Kidney glomerular epithelial cell (primary cell): ENCODE measurements at regions not wholly inside any gene's neighbourhood (a gene's known extent, or its start where the extent isn't known, plus 50 kb on each side); places are given as distances from the start of the nearest gene placed in this dataset.
A peak's percentile ranks its signal among the peaks of the same experiment; 100 is the strongest.
"Not testable (repeated sequence)": the region's sequence is repeated elsewhere in the genome, so short reads cannot be mapped to it uniquely, and the experiment has no call there.

ENCODE experiments used
- DNase-seq: peaks from one replicate; lab custom pipeline; 2025; lab: John Stamatoyannopoulos, UW

DNA sequence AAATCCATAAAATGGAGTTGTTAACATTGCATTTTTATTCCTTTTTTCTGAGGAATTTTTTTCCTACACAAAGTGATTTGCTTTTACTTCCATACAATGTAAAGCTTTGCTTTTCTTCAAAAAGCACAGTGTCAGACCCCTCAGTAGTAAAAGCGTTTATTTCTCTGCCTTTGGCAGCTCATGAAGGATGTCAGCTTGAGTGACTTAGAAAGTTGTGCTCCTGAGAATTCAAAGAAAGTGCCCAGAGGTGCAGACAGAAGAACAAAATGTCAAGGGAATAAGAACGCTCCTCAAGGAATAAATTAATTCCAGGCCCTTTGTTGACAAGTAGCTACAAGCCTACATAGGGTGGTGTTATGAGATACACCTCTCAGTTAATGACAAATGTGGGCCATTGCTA, 369.3 kb upstream of the ADARB2 start:
- DNase-seq = no peak

DNA sequence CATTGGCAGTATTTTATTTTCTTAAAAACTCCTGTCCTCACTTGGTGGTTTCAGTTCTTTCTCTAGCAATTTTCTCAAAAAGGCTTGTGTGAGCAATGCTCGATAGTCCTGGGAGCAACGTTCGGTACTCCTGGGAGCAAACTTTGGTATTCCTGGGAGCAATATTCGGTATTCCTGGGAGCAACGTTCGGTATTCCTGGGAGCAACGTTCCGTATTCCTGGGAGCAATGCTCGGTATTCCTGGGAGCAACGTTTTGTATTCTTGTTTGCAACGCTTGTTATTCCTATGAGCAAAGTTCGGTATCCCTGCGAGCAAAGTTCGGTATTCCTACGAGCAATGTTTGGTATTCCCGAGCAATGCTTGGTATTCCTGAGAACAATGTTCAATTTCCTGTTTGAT, 362.0 kb upstream of the ADARB2 start:
- DNase-seq = no peak

DNA sequence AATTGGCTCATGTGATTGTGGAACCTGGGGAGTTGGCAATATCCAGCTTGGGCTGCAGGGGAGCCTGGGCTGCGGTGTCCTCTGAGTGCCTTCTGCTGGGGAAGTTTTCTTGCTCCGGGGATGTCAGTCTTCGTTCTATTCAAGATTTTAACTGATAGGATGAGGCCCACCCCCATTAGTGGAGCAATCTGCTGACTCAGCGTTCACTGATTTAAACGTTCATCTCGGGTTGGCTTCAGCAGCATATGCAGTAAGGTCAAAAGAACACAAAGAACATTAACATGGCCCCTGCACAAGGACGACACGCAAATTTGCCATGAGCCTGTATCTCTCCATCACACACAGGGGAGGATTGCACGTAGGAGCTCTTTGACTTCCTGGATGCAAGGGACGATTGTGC, 360.6 kb upstream of the ADARB2 start:
- no peak for DNase-seq

DNA sequence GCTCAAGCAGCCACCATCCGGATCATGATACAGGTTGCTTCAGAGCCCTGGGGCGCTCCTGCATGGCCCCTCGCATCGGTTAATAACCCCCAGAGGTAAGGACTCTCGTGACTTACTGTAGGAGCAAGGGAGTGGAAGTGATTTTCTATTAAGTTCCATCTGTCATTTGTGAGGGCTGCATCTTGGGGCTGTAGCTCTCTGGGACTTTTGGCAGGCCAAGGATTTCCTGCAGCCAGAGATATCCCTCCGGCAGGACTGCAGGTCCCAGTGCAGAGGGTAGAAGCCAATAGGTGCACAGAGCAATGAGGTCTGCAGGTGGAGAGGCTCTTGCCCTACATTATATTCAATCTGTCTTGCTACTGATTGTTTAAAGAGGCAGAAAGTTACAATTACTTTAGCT, 356.8 kb upstream of the ADARB2 start:
- no peak for DNase-seq

DNA sequence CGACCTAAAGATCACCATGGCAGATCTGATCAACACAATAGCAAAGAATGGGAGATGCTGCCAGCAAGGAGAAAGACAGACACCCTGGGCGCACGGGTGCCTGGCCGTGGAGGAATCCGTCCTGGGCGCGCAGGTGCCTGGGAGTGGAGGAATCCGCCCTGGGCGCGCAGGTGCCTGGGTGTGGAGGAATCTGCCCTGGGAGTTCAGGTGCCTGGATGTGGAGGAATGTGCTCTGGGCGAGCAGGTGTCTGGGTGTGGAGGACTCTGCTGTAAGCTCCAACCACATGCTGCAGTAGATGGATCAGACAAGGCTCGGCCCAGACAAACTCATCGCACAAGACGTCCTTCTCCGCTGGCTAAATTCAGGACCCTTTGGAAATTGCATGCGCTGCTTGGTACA, 346.3 kb upstream of the ADARB2 start:
- no peak for DNase-seq

DNA sequence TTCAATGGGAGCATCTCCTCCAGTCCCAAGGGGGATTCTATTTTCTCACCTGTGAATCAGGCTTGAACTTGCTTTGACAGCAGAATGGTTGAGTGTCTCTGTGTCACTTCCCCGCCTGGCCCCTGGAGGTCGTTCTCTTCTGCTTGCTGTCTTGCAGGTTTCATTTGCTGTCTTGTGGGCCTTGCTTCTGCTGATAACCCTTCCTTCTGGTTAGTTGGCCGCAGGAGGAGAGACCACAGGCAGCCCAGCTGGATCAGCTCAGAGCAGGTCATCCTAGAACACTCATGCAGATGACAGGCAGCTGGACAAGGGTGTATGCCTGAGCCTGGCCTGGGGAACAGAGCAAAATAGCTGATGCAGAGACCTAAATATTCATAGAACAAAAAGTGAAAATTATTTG, 344.2 kb upstream of the ADARB2 start:
- DNase-seq = no peak

DNA sequence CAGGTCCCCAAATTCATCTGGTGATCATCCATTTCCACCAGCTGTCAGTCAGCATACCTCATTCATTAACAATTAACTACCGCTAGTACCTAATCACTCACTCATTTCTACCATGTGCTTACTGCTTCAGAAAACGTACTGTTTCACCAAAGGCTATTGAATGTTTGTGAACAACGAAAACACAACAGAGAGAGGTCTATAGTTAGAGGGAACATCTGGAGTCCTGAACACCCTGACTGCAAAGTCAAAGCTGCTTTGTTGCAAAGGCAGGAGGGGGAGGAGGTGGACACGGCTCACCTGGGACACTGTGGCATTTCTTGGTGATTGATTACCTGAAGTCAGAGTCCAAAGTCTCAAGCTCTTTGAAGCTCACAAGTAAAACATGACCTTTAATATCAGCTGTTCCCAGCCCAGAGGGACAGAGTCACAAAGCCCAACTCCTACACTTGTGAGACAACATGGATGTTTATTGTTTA, 342.3 kb upstream of the ADARB2 start:
- peak; percentile 59 for DNase-seq

DNA sequence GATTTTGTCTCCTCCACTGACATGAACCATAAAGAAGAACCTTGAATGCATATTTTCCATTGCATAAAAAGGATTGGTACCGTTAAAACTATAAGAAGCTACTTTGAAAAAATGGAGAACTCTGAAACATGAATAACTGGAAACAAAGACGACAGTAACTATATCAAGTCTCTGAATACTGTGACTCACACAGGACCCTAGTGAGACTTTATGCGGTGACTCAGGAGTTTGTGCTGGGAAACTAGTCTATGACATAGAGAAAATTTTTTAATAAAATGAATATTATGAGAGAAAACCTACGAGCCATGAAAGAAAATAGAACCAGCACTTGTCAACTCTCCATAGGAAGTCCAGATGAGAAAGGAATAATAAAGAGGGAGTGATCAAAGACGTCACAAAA, 339.9 kb upstream of the ADARB2 start:
- peak; percentile 32 for DNase-seq

DNA sequence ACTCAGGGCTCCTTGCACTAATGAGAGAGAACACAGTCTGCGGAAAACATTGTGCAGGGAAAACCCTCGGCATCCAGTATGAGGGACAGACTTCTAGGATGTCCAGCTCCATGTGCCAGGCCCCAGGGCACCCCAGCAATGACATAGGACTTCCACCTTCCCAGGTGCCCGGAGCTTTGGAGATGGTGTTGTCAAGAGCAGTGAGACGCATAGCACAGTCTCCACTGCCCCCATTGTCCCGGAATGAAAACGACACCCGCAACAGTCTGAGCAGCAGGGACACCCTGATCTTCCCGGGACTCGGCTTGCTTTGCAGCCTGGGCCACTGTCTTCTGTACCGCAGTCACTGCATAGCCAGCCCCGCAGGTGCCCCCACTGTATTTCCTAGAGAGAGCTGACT, 339.2 kb upstream of the ADARB2 start:
- DNase-seq = no peak

DNA sequence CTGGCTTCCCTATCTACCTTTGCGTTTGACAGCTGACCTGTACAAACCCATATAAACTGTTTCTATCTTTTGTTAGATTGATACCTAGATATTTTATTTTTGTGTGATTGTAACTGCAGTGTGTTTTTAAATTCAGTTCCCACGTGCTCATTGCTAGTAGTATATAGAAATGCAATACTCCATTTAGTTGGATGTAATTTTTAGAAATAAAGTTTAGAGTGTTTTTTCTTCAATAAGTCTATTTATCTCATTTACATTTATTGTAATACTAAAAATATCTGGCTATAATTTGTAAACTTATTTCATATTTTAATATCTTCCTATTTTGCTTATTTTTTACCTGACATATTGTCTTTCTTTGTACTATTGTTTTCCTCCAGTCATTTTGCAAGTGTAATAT, 329.7 kb upstream of the ADARB2 start:
- DNase-seq = no peak

DNA sequence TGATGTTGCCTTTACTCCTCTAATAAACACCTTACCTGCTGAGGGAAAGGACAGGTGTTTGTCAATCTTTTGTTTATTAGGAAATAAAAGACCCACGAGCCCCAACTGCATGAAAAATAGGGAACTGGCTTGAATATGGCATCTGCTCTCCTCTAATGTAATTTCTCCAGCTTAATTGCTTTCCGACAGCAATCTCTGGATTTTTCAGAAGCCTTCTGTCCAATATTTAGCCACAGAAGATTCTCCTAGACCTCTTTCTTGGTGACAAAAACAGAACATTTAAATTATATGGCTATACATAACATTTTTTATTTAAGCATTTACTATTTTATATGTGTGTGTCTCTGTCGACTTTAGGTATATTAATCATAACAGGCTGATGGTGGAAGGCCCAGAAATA, 317.4 kb upstream of the ADARB2 start:
- no peak for DNase-seq

DNA sequence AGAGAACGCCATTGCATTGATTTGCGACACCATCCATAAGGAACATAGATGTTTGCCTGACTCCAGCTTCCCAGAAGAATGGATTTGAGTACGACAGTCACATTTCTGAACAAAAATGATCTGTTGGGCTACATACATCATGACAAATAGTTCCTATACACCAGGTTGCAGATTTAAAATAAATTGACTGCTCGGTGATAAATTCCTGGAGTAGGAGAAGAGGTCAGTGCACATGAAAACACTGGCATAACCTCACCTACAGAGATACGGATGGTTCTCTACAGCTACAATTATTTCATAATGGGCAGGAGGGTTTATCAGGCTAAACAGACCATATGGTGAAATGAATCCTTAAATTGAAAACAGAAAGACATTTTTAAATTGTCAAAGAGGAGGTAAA, 316.5 kb upstream of the ADARB2 start:
- DNase-seq = no peak

DNA sequence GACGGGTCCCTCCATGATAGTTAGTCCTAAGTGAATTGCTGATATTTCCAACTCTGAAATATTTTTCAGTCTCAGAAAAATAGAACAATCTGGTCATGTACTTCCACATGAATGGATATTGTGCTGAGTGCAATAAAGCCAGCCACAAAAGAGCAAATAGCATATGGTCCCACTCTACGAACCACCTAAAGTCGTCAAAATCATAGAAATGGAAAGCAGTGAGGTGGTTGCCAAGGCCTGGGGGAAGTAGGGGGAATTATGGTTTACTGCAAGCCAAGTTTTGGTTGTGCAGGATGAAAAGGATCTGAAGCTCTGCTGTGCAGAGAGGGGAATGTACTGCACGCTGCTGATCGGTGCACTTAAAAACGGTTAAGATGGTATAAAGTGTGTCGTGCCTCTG, 313.8 kb upstream of the ADARB2 start:
- DNase-seq = no peak

DNA sequence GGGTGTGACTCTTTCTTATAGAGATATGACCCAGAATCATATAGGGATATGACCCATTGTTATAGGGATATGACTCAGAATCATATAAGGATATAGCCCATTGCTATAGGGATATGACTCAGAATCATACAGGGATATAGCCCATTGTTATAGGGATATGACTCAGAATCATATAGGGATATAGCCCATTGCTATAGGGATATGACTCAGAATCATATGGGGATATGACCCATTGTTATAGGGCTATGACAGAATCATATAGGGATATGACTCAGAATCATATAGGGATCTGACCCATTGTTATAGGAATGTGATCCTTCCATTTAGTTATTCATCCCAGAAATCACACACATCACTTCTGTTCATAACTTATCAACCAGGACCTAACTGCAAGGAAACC, 312.2 kb upstream of the ADARB2 start:
- no peak for DNase-seq

DNA sequence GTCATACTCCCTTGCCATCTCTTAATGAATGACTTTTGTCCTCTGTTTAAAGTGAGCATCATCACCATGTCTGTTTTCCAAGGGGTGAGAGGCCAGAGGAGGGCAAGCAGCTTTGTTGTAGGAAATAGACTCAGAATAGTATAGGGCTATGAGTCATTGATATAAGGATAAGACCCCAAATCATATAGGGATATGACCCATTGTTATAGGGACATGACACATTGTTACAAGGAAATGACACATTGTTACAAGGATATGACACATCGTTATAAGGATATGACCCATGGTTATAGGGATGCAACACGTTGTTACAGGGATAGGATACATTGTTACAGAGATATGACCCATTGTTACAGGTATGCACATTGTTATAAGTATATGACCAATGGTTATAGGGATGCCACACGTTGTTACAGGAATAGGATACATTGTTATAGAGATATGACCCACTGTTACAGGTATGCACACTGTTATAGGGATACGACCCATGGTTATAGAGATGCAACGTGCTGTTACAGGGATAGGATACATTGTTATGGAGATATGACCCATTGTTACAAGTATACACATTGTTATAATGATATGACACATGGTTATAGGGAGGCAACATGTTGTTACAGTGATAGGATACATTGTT, 311.1 kb upstream of the ADARB2 start:
- DNase-seq = no peak

DNA sequence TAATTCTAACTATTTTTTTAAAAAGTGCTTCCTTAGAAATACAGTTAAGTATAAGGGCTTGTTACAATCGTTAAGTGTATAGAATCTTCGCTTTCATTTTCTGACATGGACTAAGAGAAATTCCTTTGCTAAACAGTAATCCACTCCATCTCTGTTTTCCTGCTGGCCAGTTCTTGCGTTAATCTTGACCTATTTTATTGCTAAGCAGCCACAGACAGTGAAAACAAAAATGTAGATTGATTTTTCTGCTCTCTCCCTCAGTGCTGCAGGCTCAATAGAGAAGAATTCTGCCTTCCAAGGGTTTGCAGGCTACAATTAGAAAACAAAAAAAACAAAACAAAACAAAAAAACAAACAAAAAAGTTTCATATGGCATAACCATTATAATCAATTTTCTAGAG, 310.4 kb upstream of the ADARB2 start:
- no peak for DNase-seq

DNA sequence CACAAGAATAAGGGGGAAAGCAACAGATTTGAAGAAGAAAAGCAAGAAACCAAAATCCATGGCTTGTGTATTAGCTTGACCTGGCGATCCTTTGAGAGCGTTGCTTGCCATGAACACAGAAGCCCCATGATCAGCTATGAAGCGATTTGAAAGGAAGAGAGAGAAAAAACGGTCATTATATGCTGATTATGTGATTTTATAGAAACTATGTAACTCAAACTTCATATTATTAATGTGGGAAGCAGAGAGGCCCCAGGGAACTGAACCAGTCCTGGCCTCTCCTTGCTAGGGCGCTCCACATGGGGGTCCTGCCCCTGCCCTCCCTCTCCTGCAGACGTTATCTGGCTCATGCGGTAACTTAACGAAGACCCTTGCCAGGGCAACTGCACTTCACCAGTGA, 306.1 kb upstream of the ADARB2 start:
- DNase-seq = no peak

DNA sequence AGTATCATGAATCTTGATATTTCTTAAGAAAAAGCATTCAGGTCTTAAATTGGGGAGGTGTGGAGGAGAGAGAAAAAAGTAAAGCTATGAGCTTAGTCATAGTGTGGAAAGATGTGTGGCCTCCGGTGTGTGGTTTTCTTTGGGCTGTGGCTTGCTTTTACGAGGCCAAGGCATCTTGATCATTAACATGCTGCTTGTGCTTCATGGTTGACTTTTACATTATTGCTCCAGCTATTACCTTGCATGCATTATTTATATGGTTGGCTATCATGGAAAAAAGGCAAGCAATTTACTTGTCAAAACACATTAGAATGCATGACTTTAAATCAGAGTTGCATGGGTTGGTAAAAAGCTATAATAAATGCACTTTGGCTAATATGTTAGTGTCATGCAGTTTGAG, 300.7 kb upstream of the ADARB2 start:
- no peak for DNase-seq

DNA sequence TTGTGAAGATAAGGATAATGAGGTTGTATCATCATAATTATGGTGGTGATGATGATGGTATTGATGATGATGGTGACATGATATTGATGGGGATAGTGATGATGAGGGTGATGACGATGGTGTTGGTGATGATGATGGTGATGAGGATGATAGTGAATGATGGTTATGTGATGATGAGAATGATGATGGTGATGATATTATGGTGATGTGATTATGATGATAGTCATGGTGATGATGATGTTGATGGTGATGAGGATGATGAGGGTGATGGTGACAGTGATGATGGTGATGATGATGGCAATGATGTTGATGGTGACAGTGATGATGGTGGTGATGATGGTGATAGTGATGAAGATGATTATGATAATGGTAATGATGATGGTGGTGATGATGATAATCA, 299.9 kb upstream of the ADARB2 start:
- no peak for DNase-seq

DNA sequence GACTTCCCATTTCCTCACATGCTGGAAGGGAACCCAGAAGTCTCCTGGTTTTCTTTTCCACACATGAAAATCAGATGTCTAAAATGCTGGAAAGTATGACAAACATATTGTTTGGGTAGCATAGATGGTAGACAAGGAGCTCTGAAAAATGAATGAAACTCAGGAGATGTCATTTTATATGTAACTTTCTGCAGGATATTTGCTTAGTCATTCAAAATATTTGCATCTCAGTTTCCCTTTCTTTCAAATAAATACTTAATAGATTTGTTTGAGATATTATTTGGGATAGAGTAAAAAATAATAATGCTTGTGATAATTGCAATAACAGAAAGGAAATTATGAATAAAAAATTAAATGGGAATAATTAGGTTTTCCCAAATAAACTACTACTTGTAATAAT, 298.9 kb upstream of the ADARB2 start:
- DNase-seq = no peak

DNA sequence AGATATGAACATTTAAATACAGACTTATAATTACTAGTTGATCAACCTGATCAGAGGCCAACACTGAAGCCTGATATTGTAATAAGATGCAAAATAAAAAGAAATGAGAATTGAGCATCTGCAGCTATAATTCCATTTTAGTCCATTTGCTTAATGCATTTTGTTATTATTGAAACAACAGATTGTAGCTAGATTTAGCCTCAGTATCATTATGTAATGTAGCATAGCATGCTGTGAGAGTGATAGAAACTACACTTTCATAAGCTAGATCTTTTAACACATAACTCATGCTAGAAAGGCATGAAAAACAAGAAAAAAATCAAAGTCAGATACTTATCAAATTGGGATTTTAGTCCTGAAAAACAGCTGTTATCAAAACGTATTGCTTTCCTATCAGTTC, 292.7 kb upstream of the ADARB2 start:
- no peak for DNase-seq

DNA sequence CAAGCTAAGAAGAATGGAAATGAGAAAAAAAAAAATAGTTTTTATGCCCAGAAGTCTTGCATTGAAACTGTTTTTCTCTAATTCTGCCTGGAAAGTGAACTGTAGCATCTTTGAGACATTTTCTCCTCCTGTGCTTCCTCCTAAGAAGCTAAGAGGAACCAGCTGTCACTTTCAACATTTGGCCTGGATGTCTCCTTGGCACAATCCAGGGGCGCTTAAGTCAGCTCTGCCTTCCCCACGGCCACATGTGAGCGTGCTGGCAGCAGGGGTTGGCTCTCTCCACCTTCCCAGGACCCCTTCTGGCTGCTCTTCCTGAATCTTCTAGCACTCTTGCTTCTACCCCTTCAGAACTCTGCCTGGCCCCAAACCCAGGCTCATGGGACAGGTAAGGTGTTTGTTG, 289.6 kb upstream of the ADARB2 start:
- no peak for DNase-seq

DNA sequence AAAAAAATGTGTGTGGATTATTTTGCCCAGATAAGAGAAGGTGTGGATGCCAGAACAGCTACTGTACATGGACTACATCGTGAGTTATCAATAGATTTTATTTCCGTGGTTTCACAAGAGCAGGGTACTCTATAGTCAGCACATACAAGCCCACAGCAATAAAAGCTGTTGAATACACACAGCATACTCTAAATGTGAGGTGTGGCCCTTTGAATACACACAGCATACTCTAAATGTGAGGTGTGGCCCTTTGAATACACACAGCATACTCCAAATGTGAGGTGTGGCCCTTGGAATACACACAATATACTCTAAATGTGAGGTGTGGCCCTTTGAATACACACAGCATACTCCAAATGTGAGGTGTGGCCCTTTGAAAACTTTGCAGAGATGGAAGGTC, 287.4 kb upstream of the ADARB2 start:
- not testable (repeated sequence) for DNase-seq

DNA sequence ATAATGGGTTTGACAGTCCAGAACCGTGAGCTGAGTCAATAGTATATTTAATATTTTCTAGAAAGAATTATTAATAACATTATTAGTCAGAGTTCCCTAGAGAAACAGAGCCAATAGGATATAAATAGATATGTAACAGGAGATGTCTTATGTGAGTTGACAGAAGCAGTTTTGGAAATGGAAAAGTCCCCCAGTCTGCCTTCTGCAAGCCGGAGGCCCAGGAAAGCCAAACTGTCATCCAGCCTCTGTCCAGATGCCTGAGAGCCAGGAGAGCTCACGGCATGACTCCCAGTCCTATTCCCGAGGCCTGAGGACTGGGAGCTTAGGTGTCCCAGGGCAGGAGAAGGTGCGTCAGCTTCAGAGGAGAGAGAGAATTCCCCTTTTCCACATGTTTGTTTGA, 286.4 kb upstream of the ADARB2 start:
- no peak for DNase-seq

DNA sequence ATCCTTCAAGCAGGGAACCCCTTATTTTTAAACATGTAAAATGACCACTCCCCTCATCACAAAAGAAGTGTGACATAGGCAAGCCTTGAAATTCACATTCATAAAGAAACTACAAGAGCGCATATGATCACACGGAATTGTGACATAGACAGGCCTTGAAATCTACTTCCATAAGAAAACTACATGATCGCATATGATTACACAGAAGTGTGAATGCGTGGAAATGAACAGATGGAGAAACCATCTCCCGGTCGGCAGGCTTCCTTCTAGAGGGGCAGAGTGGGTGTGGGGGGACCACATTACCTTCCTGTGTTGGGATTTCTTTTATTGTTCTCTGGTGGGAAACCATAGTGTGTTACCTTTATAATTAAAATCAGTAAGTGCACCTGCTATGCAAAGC, 285.1 kb upstream of the ADARB2 start:
- DNase-seq = no peak
